ENCODE measurements at regions not wholly inside any gene's neighbourhood (a gene's known extent, or its start where the extent isn't known, plus 50 kb on each side); places are given as distances from the start of the nearest gene placed in this dataset.

GRCh38 chr12:92520511-92520910, 182.3 kb upstream of the PLEKHG7 start:
- DNase-seq = no peak
- Histone ChIP-seq H2AK5ac (ENCODE audit: low read length, severe bottlenecking) (no peak overlapping the region), H3K23ac (ENCODE audit: low read length in 2 of 2) (no peak overlapping the region), H2BK5ac (ENCODE audit: low read depth, low read length, poor library complexity, severe bottlenecking) (no peak overlapping the region), H4K8ac (ENCODE audit: low read length) (no peak overlapping the region), H3K4me2 (ENCODE audit: low read length, poor library complexity, severe bottlenecking) (no peak overlapping the region), H3K27ac (ENCODE audit: low read length, poor library complexity, severe bottlenecking) (no peak overlapping the region), H3K14ac (ENCODE audit: low read length in 2 of 2) (no peak overlapping the region), H4K91ac (ENCODE audit: low read length) (no peak overlapping the region), H2BK15ac (ENCODE audit: low read depth, poor library complexity, severe bottlenecking) (no peak overlapping the region), H2BK120ac (ENCODE audit: low read depth, low read length) (no peak overlapping the region), H3K9me3 (ENCODE audit: control insufficient read depth, low read length) (no peaks in the 10 kb centered on the region), H2AFZ (ENCODE audit: low read depth, low read length) (no peak overlapping the region), H3K27me3 (ENCODE audit: control insufficient read depth in 1 of 2, insufficient read depth in 1 of 2, low read length in 2 of 2) (no peaks in the 10 kb centered on the region), H3K79me1 (replicated peaks; ENCODE audit: low read length, poor library complexity, severe bottlenecking) (no peaks in the 10 kb centered on the region), H2BK12ac (ENCODE audit: low read length in 2 of 2) (no peak overlapping the region), H3K4ac (ENCODE audit: low read depth in 1 of 2, low read length in 2 of 2) (no peak overlapping the region), H3K4me3 (ENCODE audit: insufficient read depth in 1 of 2, low read depth in 1 of 2, low read length in 2 of 2) (no peak overlapping the region), H3K36me3 (ENCODE audit: control insufficient read depth in 1 of 2, insufficient read depth in 2 of 2, low read depth in 1 of 2, low read length in 2 of 2) (no peaks in the 10 kb centered on the region), H3K18ac (ENCODE audit: low read depth in 1 of 2, low read length in 2 of 2) (no peak overlapping the region), H3K9ac (ENCODE audit: low read length) (no peak overlapping the region), H3K4me1 (ENCODE audit: control insufficient read depth, insufficient read depth, low read depth, low read length) (no peaks in the 10 kb centered on the region)

DNA sequence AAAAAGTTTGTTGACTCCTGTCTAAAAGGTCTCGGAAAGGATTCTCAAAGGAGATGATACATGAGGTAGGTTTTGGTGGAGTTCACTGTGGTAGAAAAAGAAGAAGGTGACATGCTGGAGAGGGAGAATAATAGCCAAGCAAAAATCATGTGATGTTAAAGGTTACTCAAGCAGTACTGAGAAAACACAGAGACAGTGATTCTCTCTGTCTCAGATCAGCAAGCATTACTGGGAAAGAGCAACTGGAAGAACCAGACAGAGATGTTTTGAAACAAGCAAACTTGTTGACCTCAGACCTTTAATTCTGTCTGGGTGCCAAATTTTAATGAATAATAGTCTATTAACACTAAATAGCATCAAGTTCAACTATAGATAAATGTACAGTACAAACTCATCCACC, 183.5 kb upstream of the PLEKHG7 start:
- WGBS = 95% methylated on average over 1 of the region's 1 CpG
- no peaks in the 10 kb centered on the region for H3K4me1 ChIP-seq (ENCODE audit: control insufficient read depth, insufficient read depth, low read depth, low read length)
- H3K4ac ChIP-seq (ENCODE audit: low read depth in 1 of 2, low read length in 2 of 2) = no peak overlapping the region
- no peak overlapping the region for H2AK5ac ChIP-seq (ENCODE audit: low read length, severe bottlenecking)
- H2BK12ac ChIP-seq (ENCODE audit: low read length in 2 of 2) = no peak overlapping the region
- H3K9me3 ChIP-seq (ENCODE audit: control insufficient read depth, low read length) = no peaks in the 10 kb centered on the region
- no peaks in the 10 kb centered on the region for H3K36me3 ChIP-seq (ENCODE audit: control insufficient read depth in 1 of 2, insufficient read depth in 2 of 2, low read depth in 1 of 2, low read length in 2 of 2)
- no peak overlapping the region for H3K27ac ChIP-seq (ENCODE audit: low read length, poor library complexity, severe bottlenecking)
- no peak overlapping the region for H3K23ac ChIP-seq (ENCODE audit: low read length in 2 of 2)
- no peak overlapping the region for H3K14ac ChIP-seq (ENCODE audit: low read length in 2 of 2)
- no peak overlapping the region for H3K18ac ChIP-seq (ENCODE audit: low read depth in 1 of 2, low read length in 2 of 2)
- H2BK5ac ChIP-seq (ENCODE audit: low read depth, low read length, poor library complexity, severe bottlenecking) = no peak overlapping the region
- no peak overlapping the region for H3K9ac ChIP-seq (ENCODE audit: low read length)
- H2AFZ ChIP-seq (ENCODE audit: low read depth, low read length) = no peak overlapping the region
- H3K4me3 ChIP-seq (ENCODE audit: insufficient read depth in 1 of 2, low read depth in 1 of 2, low read length in 2 of 2) = no peak overlapping the region
- H3K79me1 ChIP-seq (replicated peaks; ENCODE audit: low read length, poor library complexity, severe bottlenecking) = no peaks in the 10 kb centered on the region
- peak; percentile 9 for DNase-seq
- no peak overlapping the region for H2BK120ac ChIP-seq (ENCODE audit: low read depth, low read length)
- no peak overlapping the region for H4K91ac ChIP-seq (ENCODE audit: low read length)
- no peak overlapping the region for H3K4me2 ChIP-seq (ENCODE audit: low read length, poor library complexity, severe bottlenecking)
- H2BK15ac ChIP-seq (ENCODE audit: low read depth, poor library complexity, severe bottlenecking) = no peak overlapping the region
- no peaks in the 10 kb centered on the region for H3K27me3 ChIP-seq (ENCODE audit: control insufficient read depth in 1 of 2, insufficient read depth in 1 of 2, low read length in 2 of 2)
- H4K8ac ChIP-seq (ENCODE audit: low read length) = no peak overlapping the region

- no peak overlapping the region for H2AK5ac ChIP-seq (ENCODE audit: low read length, severe bottlenecking)
- H3K23ac ChIP-seq (ENCODE audit: low read length in 2 of 2) = no peak overlapping the region
- H2BK12ac ChIP-seq (ENCODE audit: low read length in 2 of 2) = no peak overlapping the region
- no peak overlapping the region for H2AFZ ChIP-seq (ENCODE audit: low read depth, low read length)
- H3K4ac ChIP-seq (ENCODE audit: low read depth in 1 of 2, low read length in 2 of 2) = no peak overlapping the region
- no peak overlapping the region for H2BK120ac ChIP-seq (ENCODE audit: low read depth, low read length)
- no peak overlapping the region for H4K8ac ChIP-seq (ENCODE audit: low read length)
- H3K4me3 ChIP-seq (ENCODE audit: insufficient read depth in 1 of 2, low read depth in 1 of 2, low read length in 2 of 2) = no peak overlapping the region
- no peak overlapping the region for H3K9ac ChIP-seq (ENCODE audit: low read length)
- H2BK15ac ChIP-seq (ENCODE audit: low read depth, poor library complexity, severe bottlenecking) = no peak overlapping the region
- no peak overlapping the region for H3K27ac ChIP-seq (ENCODE audit: low read length, poor library complexity, severe bottlenecking)
- H3K4me1 ChIP-seq (ENCODE audit: control insufficient read depth, insufficient read depth, low read depth, low read length) = no peaks in the 10 kb centered on the region
- no peaks in the 10 kb centered on the region for H3K36me3 ChIP-seq (ENCODE audit: control insufficient read depth in 1 of 2, insufficient read depth in 2 of 2, low read depth in 1 of 2, low read length in 2 of 2)
- no peak overlapping the region for H2BK5ac ChIP-seq (ENCODE audit: low read depth, low read length, poor library complexity, severe bottlenecking)
- no peak overlapping the region for H3K14ac ChIP-seq (ENCODE audit: low read length in 2 of 2)
- WGBS = 93% methylated on average over 2 of the region's 4 CpGs
- H3K18ac ChIP-seq (ENCODE audit: low read depth in 1 of 2, low read length in 2 of 2) = no peak overlapping the region
- H3K9me3 ChIP-seq (ENCODE audit: control insufficient read depth, low read length) = no peaks in the 10 kb centered on the region
- no peak overlapping the region for H3K4me2 ChIP-seq (ENCODE audit: low read length, poor library complexity, severe bottlenecking)
- no peak overlapping the region for H4K91ac ChIP-seq (ENCODE audit: low read length)
- DNase-seq = no peak
- no peaks in the 10 kb centered on the region for H3K27me3 ChIP-seq (ENCODE audit: control insufficient read depth in 1 of 2, insufficient read depth in 1 of 2, low read length in 2 of 2)
- no peaks in the 10 kb centered on the region for H3K79me1 ChIP-seq (replicated peaks; ENCODE audit: low read length, poor library complexity, severe bottlenecking)
Observed at GRCh38 chr12:92518071-92518470, 184.7 kb upstream of the PLEKHG7 start.

DNA sequence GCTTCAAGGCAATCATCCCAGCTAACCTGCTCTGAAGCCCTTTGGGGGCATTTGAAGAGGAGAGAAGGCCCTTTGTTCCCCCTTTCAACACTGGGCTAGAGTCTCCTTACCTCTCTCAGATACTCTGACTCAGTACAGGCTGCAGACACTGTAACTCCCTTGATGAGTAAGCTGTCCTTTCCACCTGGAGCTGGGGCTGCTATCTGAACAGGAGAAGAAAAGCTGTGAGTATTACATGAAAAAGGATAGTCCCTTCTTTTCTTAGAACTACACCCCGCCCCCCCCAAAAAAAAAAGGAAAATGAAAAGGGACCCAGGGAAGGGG, 186.6 kb upstream of the PLEKHG7 start:
- Histone ChIP-seq H3K27me3 (ENCODE audit: control insufficient read depth in 1 of 2, insufficient read depth in 1 of 2, low read length in 2 of 2) (no peaks in the 10 kb centered on the region), H3K9me3 (ENCODE audit: control insufficient read depth, low read length) (no peaks in the 10 kb centered on the region), H3K9ac (ENCODE audit: low read length) (no peak overlapping the region), H2BK15ac (ENCODE audit: low read depth, poor library complexity, severe bottlenecking) (no peak overlapping the region), H3K4ac (ENCODE audit: low read depth in 1 of 2, low read length in 2 of 2) (no peak overlapping the region), H3K4me2 (ENCODE audit: low read length, poor library complexity, severe bottlenecking) (no peak overlapping the region), H3K36me3 (ENCODE audit: control insufficient read depth in 1 of 2, insufficient read depth in 2 of 2, low read depth in 1 of 2, low read length in 2 of 2) (no peaks in the 10 kb centered on the region), H3K23ac (ENCODE audit: low read length in 2 of 2) (no peak overlapping the region), H2BK5ac (ENCODE audit: low read depth, low read length, poor library complexity, severe bottlenecking) (no peak overlapping the region), H4K91ac (ENCODE audit: low read length) (no peak overlapping the region), H2BK120ac (ENCODE audit: low read depth, low read length) (no peak overlapping the region), H2AK5ac (ENCODE audit: low read length, severe bottlenecking) (no peak overlapping the region), H3K18ac (ENCODE audit: low read depth in 1 of 2, low read length in 2 of 2) (peak overlapping the region in 1 of 2 experiments; percentile 40), H3K14ac (ENCODE audit: low read length in 2 of 2) (no peak overlapping the region), H3K79me1 (replicated peaks; ENCODE audit: low read length, poor library complexity, severe bottlenecking) (no peaks in the 10 kb centered on the region), H2AFZ (ENCODE audit: low read depth, low read length) (no peak overlapping the region), H2BK12ac (ENCODE audit: low read length in 2 of 2) (peak overlapping the region in 1 of 2 experiments; percentile 25), H3K4me3 (ENCODE audit: insufficient read depth in 1 of 2, low read depth in 1 of 2, low read length in 2 of 2) (no peak overlapping the region), H3K4me1 (ENCODE audit: control insufficient read depth, insufficient read depth, low read depth, low read length) (no peaks in the 10 kb centered on the region), H4K8ac (ENCODE audit: low read length) (no peak overlapping the region), H3K27ac (ENCODE audit: low read length, poor library complexity, severe bottlenecking) (no peak overlapping the region)
- WGBS = no CpG with 5 or more reads among the region's 1 CpG
- peak; percentile 44 for DNase-seq

Measured in mesenchymal stem cell (in vitro differentiated cells and primary cell).